IMR-90 (cell line): ENCODE measurements at regions not wholly inside any gene's neighbourhood (a gene's known extent, or its start where the extent isn't known, plus 50 kb on each side); places are given as distances from the start of the nearest gene placed in this dataset.
A peak's percentile ranks its signal among the peaks of the same experiment; 100 is the strongest.

Experiments used
- ATAC-seq: fragments of 200-7000 bp; cut with Tn5 transposase; 2 replicates; pipeline ENCODE4 v1.9.1; 2020; ENCODE audit warnings: low read depth, mild to moderate bottlenecking, moderate library complexity
- BruUV-seq: library from RNA; stranded (reverse); fragments of 400-500 nt; replicated peaks from 2 replicates; lab custom pipeline; 2021; lab: Mats Ljungman, UMichigan
- CTCF ChIA-PET: fragments of 300-600 bp; formaldehyde crosslinking; extraction: SDS; loops from one replicate; lab custom pipeline; 2021; ENCODE audit warnings: antibody characterized with exemption; lab: Yijun Ruan, JAX
- POLR2A ChIA-PET: fragments of 300-600 bp; sonication (Branson Sonifier 250); formaldehyde crosslinking; loops from one replicate; lab custom pipeline; 2022; ENCODE audit warnings: antibody characterized with exemption; ENCODE audit not compliant: unreplicated experiment; lab: Charles Lee
- DNase-seq: peaks from one replicate; pipeline ENCODE4 v3.0.0; 2013
- H2AFZ ChIP-seq: replicated peaks from 2 replicates; pipeline ENCODE3; 2013; ENCODE audit warnings: low read length, mild to moderate bottlenecking; ENCODE audit not compliant: poor library complexity
- H2AK5ac ChIP-seq: 2 replicates; pipeline ENCODE4 v1.6.1; 2013; ENCODE audit warnings: low read depth, low read length, inconsistent platforms
- H2AK9ac ChIP-seq: replicated peaks from 2 replicates; pipeline ENCODE3; 2013; ENCODE audit warnings: mild to moderate bottlenecking, low read depth, low read length, moderate library complexity; ENCODE audit not compliant: poor library complexity
- H2BK120ac ChIP-seq: 2 replicates; pipeline ENCODE4 v1.6.1; 2013; ENCODE audit warnings: low read depth, low read length, inconsistent platforms
- H2BK15ac ChIP-seq: 3 replicates; pipeline ENCODE4 v1.6.1; 2013; ENCODE audit warnings: low read depth, low read length, inconsistent platforms
- H2BK20ac ChIP-seq: 2 replicates; pipeline ENCODE4 v1.6.1; 2013; ENCODE audit warnings: low read depth, mild to moderate bottlenecking, inconsistent platforms, low read length, moderate library complexity
- H2BK5ac ChIP-seq: 2 replicates; pipeline ENCODE4 v1.6.1; 2013; ENCODE audit warnings: mild to moderate bottlenecking, low read depth, low read length, inconsistent platforms; ENCODE audit not compliant: poor library complexity, severe bottlenecking
- H3K14ac ChIP-seq: replicated peaks from 2 replicates; pipeline ENCODE4 v1.6.1; 2013; ENCODE audit warnings: low read depth, low read length, inconsistent platforms
- H3K18ac ChIP-seq: 2 replicates; pipeline ENCODE4 v1.6.1; 2013; ENCODE audit warnings: low read depth, low read length, control low read depth
- H3K23ac ChIP-seq: 2 replicates; pipeline ENCODE4 v1.6.1; 2013; ENCODE audit warnings: low read depth, low read length, inconsistent platforms
- H3K27ac ChIP-seq: 2 replicates; pipeline ENCODE4 v1.5.1; 2013; ENCODE audit warnings: mild to moderate bottlenecking, control low read depth, low read length; ENCODE audit not compliant: insufficient read depth
- H3K27me3 ChIP-seq: 2 replicates; pipeline ENCODE4 v1.6.1; 2013; ENCODE audit warnings: low read length; ENCODE audit not compliant: control insufficient read depth, insufficient read depth
- H3K36me3 ChIP-seq: 2 replicates; pipeline ENCODE4 v1.6.1; 2013; ENCODE audit warnings: low read length, mixed read lengths; ENCODE audit not compliant: control insufficient read depth, insufficient read depth
- H3K4ac ChIP-seq: 2 replicates; pipeline ENCODE4 v1.6.1; 2013; ENCODE audit warnings: low read depth, low read length, inconsistent platforms
- H3K4me1 ChIP-seq: 2 replicates; pipeline ENCODE4 v1.6.1; 2013; ENCODE audit warnings: low read length, mixed read lengths; ENCODE audit not compliant: control insufficient read depth, insufficient read depth
- H3K4me2 ChIP-seq: 2 replicates; pipeline ENCODE4 v1.6.1; 2013; ENCODE audit warnings: low read depth, mild to moderate bottlenecking, control low read depth, low read length, moderate library complexity
- H3K4me3 ChIP-seq: 2 replicates; pipeline ENCODE4 v1.5.1; 2013; ENCODE audit warnings: low read depth, mild to moderate bottlenecking, control low read depth, low read length, moderate library complexity; ENCODE audit not compliant: insufficient read depth
- H3K56ac ChIP-seq: 2 replicates; pipeline ENCODE4 v1.6.1; 2013; ENCODE audit warnings: low read length, inconsistent platforms; ENCODE audit not compliant: insufficient read depth; ENCODE audit errors: extremely low read depth
- H3K79me1 ChIP-seq, 2 experiments: 2 replicates each; pipeline ENCODE4 v1.6.1; 2013; ENCODE audit warnings: low read length in 2 of 2, inconsistent platforms in 1 of 2, low read depth in 1 of 2
- H3K9ac ChIP-seq: 2 replicates; pipeline ENCODE4 v1.6.1; 2013; ENCODE audit warnings: low read depth, low read length, control low read depth
- H3K9me1 ChIP-seq: 2 replicates; pipeline ENCODE4 v1.6.1; 2013; ENCODE audit warnings: low read length, inconsistent platforms; ENCODE audit not compliant: insufficient read depth
- H3K9me3 ChIP-seq: 2 replicates; pipeline ENCODE4 v1.6.1; 2013; ENCODE audit warnings: low read length; ENCODE audit not compliant: control insufficient read depth, insufficient read depth
- H4K20me1 ChIP-seq: 2 replicates; pipeline ENCODE4 v1.6.1; 2013; ENCODE audit warnings: low read length, inconsistent platforms; ENCODE audit not compliant: insufficient read depth
- H4K5ac ChIP-seq: 2 replicates; pipeline ENCODE4 v1.6.1; 2013; ENCODE audit warnings: mild to moderate bottlenecking, low read depth, low read length, control low read depth
- H4K8ac ChIP-seq, 2 experiments: 2 replicates each; pipeline ENCODE4 v1.6.1; 2013; ENCODE audit warnings: low read depth in 2 of 2, low read length in 2 of 2, control low read depth in 1 of 2, inconsistent platforms in 1 of 2
- H4K91ac ChIP-seq: 2 replicates; pipeline ENCODE4 v1.6.1; 2013; ENCODE audit warnings: low read depth, low read length, inconsistent platforms; ENCODE audit not compliant: insufficient read depth
- BHLHE40 ChIP-seq: fragments of 150-350 bp; IDR thresholded peaks from 2 replicates; pipeline ENCODE4 v1.6.1; 2016; ENCODE audit warnings: mild to moderate bottlenecking, low read depth, low read length
- CEBPB ChIP-seq: IDR thresholded peaks from 2 replicates; pipeline ENCODE4 v1.6.1; 2012; ENCODE audit warnings: low read depth, low read length, improper control_type of control experiment
- CHD1 ChIP-seq: IDR thresholded peaks from 2 replicates; pipeline ENCODE4 v1.6.1; 2012; ENCODE audit warnings: low read depth, low read length, improper control_type of control experiment
- FOS ChIP-seq: fragments of 150-350 bp; IDR thresholded peaks from 2 replicates; pipeline ENCODE4 v1.6.1; 2016; ENCODE audit warnings: low read depth, low read length
- MAFK ChIP-seq: IDR thresholded peaks from 2 replicates; pipeline ENCODE4 v1.6.1; 2012; ENCODE audit warnings: low read depth, low read length, improper control_type of control experiment
- MAZ ChIP-seq: IDR thresholded peaks from 2 replicates; pipeline ENCODE4 v1.6.1; 2012; ENCODE audit warnings: low read depth, mild to moderate bottlenecking, low read length, improper control_type of control experiment, moderate library complexity, borderline replicate concordance
- MXI1 ChIP-seq: IDR thresholded peaks from 2 replicates; pipeline ENCODE4 v1.6.1; 2012; ENCODE audit warnings: low read depth, mild to moderate bottlenecking, low read length, moderate library complexity, borderline replicate concordance
- NFE2L2 ChIP-seq: fragments of 150-350 bp; IDR thresholded peaks from 2 replicates; pipeline ENCODE4 v1.6.1; 2016; ENCODE audit warnings: low read depth, mild to moderate bottlenecking, low read length
- POLR2A ChIP-seq: IDR thresholded peaks from 2 replicates; pipeline ENCODE4 v1.6.1; 2012; ENCODE audit warnings: mild to moderate bottlenecking, low read depth, low read length
- RAD21 ChIP-seq: IDR thresholded peaks from 2 replicates; pipeline ENCODE4 v1.6.1; 2012; ENCODE audit warnings: low read length, improper control_type of control experiment
- RCOR1 ChIP-seq: IDR thresholded peaks from 2 replicates; pipeline ENCODE4 v1.6.1; 2012; ENCODE audit warnings: mild to moderate bottlenecking, low read length, improper control_type of control experiment; ENCODE audit not compliant: insufficient replicate concordance
- RFX5 ChIP-seq: IDR thresholded peaks from 2 replicates; pipeline ENCODE4 v1.8.0; 2012; ENCODE audit warnings: low read depth, mild to moderate bottlenecking, low read length, moderate library complexity
- SMC3 ChIP-seq: fragments of 150-350 bp; IDR thresholded peaks from 2 replicates; pipeline ENCODE4 v1.6.1; 2016; ENCODE audit warnings: low read depth, mild to moderate bottlenecking, antibody characterized with exemption, low read length, moderate library complexity
- WGBS, 2 experiments: methylation state at CpG; one replicate each; pipeline versions ENCODE4 v1.1.5 to v1.1.7; 2013; ENCODE audit warnings: missing lambda C conversion rate in 2 of 2; ENCODE audit not compliant: insufficient read length in 1 of 2; ENCODE audit errors: extremely low coverage in 2 of 2; 5-methylcytosine and 5-hydroxymethylcytosine counted together
- dilution Hi-C: fragments of 300-500 bp; cut with HindIII; formaldehyde crosslinking; loops from one replicate; pipeline ENCODE4 v1.14.3; 2018; ENCODE audit warnings: low sequenced_read_pairs; ENCODE audit not compliant: unreplicated experiment
- in situ Hi-C: fragments of 300-500 bp; cut with MboI; formaldehyde crosslinking; loops from 3 replicates; pipeline ENCODE4 v1.14.3; 2019; ENCODE audit warnings: low sequenced_read_pairs, inconsistent platforms, mixed read lengths
- intact Hi-C: fragments of 100-400 bp; cut with micrococcal nuclease; formaldehyde crosslinking; loops from 2 replicates; pipeline ENCODE4 v1.10.0; 2022
- TF ChIP-seq, protein P1 (sequence below): conservative IDR thresholded peaks from 2 replicates; pipeline ENCODE4 v1.5.1; 2012; ENCODE audit warnings: mild to moderate bottlenecking, low read depth, low read length, improper control_type of control experiment
- TF ChIP-seq, protein P2 (sequence below): fragments of 150-350 bp; IDR thresholded peaks from 2 replicates; pipeline ENCODE4 v1.6.1; 2017; ENCODE audit warnings: mild to moderate bottlenecking, antibody characterized with exemption, low read length, low read depth
- TF ChIP-seq, protein P3 (sequence below): fragments of 150-350 bp; IDR thresholded peaks from 2 replicates; pipeline ENCODE4 v1.6.1; 2016; ENCODE audit warnings: low read depth, mild to moderate bottlenecking, low read length, moderate library complexity, borderline replicate concordance

DNA sequence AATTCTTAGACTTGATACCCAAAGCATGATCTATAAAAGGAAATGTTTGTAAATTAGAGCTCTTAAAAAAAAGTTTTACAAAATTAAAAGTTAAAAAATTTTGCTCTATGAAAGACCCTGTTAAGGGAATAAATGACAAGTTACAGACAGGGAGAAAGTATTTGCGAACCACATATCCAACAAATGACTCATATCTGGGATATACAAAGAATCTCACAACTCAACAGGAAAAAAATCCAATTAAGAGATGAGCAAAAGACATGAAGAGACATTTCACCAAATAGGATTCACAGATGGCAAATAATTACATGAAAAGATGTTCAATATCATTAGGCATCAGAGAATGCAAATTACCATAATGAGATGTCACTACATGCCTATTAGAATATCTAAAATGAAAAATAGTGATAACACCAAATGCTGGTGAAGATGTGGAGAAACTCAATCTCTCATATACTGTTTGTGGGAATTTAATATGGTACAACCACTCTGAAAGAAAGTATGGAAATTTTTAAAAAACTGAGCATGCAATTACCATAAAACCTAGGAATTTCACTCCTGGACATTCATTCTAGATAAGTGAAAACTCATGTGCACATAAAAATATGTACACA is 100.8 kb upstream of the EOLA2 start:
- in situ Hi-C loops = no loop called here
- Histone ChIP-seq H4K20me1 (no peaks in the 10 kb centered on the region), H4K91ac (no peak overlapping the region), H4K8ac (no peak overlapping the region), H3K14ac (no peak overlapping the region), H3K4me2 (no peak overlapping the region), H3K9me3 (no peaks in the 10 kb centered on the region), H2AK9ac (no peak overlapping the region), H3K27me3 (no peaks in the 10 kb centered on the region), H3K27ac (no peak overlapping the region; the same call in 1 of the 2 replicates), H2BK20ac (no peak overlapping the region), H3K4ac (no peak overlapping the region; the same call in 1 of the 2 replicates), H2BK15ac (no peak overlapping the region), H2AFZ (no peak overlapping the region), H2BK5ac (peak overlapping the region; percentile 82), H4K5ac (no peak overlapping the region; the same call in 1 of the 2 replicates), H2AK5ac (no peak overlapping the region), H3K9me1 (no peaks in the 10 kb centered on the region), H3K18ac (no peak overlapping the region; the same call in 1 of the 2 replicates), H3K23ac (no peak overlapping the region), H3K79me1 (no peaks in the 10 kb centered on the region), H3K4me1 (peaks cover 3% of the 10 kb centered on the region; the same call in 1 of the 2 replicates), H3K4me3 (no peak overlapping the region), H3K9ac (no peak overlapping the region), H3K56ac (no peak overlapping the region), H3K36me3 (no peaks in the 10 kb centered on the region), H2BK120ac (peak overlapping the region; percentile 32; the same call in 1 of the 2 replicates)
- ATAC-seq (no peak; the same call in 1 of the 2 replicates), DNase-seq (peak; percentile 45)
- TF ChIP-seq SMC3 (no peak), BHLHE40 (no peak), RCOR1 (no peak), CEBPB (no peak), RAD21 (no peak), MAFK (no peak), MXI1 (no peak), NFE2L2 (no peak), RFX5 (no peak), FOS (no peak), CHD1 (no peak), MAZ (no peak), POLR2A (no peak)
- TF ChIP-seq, protein P1, sequence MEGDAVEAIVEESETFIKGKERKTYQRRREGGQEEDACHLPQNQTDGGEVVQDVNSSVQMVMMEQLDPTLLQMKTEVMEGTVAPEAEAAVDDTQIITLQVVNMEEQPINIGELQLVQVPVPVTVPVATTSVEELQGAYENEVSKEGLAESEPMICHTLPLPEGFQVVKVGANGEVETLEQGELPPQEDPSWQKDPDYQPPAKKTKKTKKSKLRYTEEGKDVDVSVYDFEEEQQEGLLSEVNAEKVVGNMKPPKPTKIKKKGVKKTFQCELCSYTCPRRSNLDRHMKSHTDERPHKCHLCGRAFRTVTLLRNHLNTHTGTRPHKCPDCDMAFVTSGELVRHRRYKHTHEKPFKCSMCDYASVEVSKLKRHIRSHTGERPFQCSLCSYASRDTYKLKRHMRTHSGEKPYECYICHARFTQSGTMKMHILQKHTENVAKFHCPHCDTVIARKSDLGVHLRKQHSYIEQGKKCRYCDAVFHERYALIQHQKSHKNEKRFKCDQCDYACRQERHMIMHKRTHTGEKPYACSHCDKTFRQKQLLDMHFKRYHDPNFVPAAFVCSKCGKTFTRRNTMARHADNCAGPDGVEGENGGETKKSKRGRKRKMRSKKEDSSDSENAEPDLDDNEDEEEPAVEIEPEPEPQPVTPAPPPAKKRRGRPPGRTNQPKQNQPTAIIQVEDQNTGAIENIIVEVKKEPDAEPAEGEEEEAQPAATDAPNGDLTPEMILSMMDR = no peak
- TF ChIP-seq, protein P2, sequence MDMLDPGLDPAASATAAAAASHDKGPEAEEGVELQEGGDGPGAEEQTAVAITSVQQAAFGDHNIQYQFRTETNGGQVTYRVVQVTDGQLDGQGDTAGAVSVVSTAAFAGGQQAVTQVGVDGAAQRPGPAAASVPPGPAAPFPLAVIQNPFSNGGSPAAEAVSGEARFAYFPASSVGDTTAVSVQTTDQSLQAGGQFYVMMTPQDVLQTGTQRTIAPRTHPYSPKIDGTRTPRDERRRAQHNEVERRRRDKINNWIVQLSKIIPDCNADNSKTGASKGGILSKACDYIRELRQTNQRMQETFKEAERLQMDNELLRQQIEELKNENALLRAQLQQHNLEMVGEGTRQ = no peak
- TF ChIP-seq, protein P3, sequence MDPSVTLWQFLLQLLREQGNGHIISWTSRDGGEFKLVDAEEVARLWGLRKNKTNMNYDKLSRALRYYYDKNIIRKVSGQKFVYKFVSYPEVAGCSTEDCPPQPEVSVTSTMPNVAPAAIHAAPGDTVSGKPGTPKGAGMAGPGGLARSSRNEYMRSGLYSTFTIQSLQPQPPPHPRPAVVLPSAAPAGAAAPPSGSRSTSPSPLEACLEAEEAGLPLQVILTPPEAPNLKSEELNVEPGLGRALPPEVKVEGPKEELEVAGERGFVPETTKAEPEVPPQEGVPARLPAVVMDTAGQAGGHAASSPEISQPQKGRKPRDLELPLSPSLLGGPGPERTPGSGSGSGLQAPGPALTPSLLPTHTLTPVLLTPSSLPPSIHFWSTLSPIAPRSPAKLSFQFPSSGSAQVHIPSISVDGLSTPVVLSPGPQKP = no peak
- ChIA-PET POLR2A (no interaction called here), CTCF (no interaction called here)
- intact Hi-C loops = loop anchor here (5.0 kb wide), 2 partner anchors 163 to 323 kb away; partner anchors contain the start of gene MAMLD1
- BruUV-seq = no TSS peak
- no CpG with 5 or more reads among the region's 1 CpG for WGBS, 2 experiments
- dilution Hi-C loops = no loop called here
